ENCODE measurements at regions not wholly inside any gene's neighbourhood (a gene's known extent, or its start where the extent isn't known, plus 50 kb on each side); places are given as distances from the start of the nearest gene placed in this dataset.
"Not testable (repeated sequence)": the region's sequence is repeated elsewhere in the genome, so short reads cannot be mapped to it uniquely, and the experiment has no call there.

DNA sequence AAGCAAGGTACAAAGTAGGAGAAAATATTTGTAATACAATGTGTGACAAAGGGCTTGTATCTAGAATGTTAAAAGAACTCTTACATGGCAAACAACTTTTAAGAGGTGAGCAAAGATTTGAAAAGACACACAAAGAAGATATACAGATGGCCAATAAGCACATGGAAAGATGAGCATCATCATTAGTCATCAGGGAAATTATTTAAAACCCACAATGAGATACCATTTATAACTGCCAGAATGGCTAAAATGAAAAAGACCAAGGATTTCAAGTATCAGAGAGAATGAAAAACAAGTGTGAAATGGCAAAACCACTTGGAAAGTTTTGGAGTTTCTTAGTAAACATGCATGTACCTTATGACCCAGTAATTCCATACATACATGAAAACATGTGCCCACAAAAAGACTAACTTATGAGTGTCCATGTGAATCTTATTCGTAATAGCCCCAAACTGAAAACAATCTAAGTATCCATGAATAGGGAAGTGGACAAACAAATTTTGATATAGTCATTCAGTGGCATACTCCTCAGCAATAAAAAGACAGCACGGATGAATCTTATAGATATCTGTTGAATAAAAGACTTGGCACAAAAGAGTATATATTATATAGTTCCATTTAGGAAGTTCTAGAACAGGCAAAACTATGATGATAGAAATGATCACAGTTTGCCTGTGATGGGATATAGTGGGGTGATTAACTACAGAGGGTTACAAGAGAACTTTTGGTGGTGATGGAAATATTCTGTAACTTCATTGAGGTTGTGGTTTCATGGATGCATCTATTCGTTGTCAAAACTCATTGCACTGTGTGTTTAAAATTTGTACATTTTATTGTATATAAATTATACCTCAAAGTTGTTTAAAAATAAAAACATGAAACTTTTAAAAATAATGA, 82.0 kb downstream of the DISP1 start:
- H3K4me1 Mint-ChIP-seq, result peaks cover 12% of the 10 kb centered on the region
- H3K4me3 Mint-ChIP-seq, result no peak overlapping the region
- H3K9me3 ChIP-seq (ENCODE audit: control insufficient read depth, low read length, poor library complexity, severe bottlenecking), result no peaks in the 10 kb centered on the region
- no peaks in the 10 kb centered on the region for H3K27me3 Mint-ChIP-seq
- peaks cover 2% of the 10 kb centered on the region for H3K36me3 Mint-ChIP-seq (ENCODE audit: low read depth)
- ATAC-seq (no peak), DNase-seq (no peak)
- H3K27ac Mint-ChIP-seq, result no peak overlapping the region

DNA sequence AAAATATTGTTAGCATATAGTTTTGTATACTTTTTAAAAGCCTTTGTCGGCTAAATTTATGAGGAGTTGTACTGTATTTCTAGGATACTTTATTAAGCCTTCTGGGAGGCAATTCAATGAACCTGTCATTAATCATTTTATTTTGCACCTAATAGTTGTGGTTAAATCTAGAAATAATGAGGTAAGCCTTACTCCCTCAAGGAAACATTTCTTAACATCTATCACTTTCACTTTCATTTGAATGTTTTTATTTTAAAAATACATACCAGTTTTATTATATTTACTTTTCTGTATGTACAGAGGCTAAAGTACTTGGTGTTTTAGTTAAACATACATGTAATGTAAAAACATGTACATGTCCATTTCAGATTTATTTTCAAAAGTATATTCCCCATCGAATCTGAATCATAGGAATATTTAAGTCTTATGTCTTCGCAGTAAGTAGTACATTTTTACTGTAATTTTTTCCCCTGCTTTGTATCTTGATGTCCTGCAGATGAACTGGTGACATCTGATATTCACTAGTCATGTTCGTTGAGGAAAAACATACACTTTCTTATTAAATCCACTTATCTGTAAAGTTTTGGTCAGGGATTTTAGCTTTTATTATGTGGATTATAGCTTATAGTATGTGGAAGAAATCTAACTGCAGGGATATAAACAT, 82.8 kb downstream of the DISP1 start:
- DNase-seq, result no peak
- peaks cover 2% of the 10 kb centered on the region for H3K36me3 Mint-ChIP-seq (ENCODE audit: low read depth)
- no peak for ATAC-seq
- peaks cover 12% of the 10 kb centered on the region for H3K4me1 Mint-ChIP-seq
- no peaks in the 10 kb centered on the region for H3K27me3 Mint-ChIP-seq
- peak overlapping the region; percentile 72 for H3K27ac Mint-ChIP-seq
- H3K9me3 ChIP-seq (ENCODE audit: control insufficient read depth, low read length, poor library complexity, severe bottlenecking), result no peaks in the 10 kb centered on the region
- H3K4me3 Mint-ChIP-seq, result no peak overlapping the region

DNA sequence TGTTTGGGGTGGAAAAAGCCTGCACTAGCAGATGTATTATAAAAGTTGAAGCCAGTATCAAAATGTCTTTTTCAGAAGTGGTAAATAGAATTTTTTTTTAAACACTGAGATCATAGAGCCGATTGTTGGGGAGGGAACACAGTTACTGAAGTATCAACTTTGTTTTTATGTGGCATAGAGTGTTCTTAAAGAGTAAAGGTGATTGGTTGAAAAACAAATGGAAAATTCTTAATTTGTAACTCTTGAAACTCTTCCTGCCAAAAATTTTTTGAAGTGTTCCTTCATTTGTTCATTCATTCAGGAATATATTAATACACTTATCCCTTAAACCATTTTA, 83.3 kb downstream of the DISP1 start:
- no peak for ATAC-seq
- Mint-ChIP-seq H3K4me1 (peaks cover 12% of the 10 kb centered on the region), H3K4me3 (no peak overlapping the region), H3K27ac (peak overlapping the region; percentile 72), H3K36me3 (ENCODE audit: low read depth) (peaks cover 2% of the 10 kb centered on the region), H3K27me3 (no peaks in the 10 kb centered on the region)
- H3K9me3 ChIP-seq (ENCODE audit: control insufficient read depth, low read length, poor library complexity, severe bottlenecking), result no peaks in the 10 kb centered on the region
- DNase-seq, result no peak

DNA sequence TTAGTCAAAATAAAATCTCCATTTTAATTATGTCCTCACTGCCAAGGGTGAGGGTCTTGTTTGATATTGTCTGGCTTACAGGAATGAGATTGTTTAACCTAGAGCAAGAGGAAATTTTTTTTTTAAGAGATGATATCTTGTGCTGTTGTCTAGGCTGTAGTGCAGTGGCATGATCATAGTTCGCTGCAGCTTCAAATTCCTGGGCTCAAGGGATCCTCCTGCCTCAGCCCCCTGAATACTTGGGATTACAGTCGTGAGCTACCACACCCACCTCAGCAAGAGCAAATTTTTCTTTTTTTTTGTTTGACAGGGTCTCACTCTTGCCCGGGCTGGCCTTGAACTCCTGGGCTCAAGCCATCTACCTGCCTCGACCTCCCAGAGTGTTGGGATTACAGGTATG, 84.6 kb downstream of the DISP1 start:
- no peaks in the 10 kb centered on the region for H3K27me3 Mint-ChIP-seq
- no peaks in the 10 kb centered on the region for H3K9me3 ChIP-seq (ENCODE audit: control insufficient read depth, low read length, poor library complexity, severe bottlenecking)
- ATAC-seq (no peak), DNase-seq (no peak)
- peaks cover 2% of the 10 kb centered on the region for H3K36me3 Mint-ChIP-seq (ENCODE audit: low read depth)
- no peak overlapping the region for H3K27ac Mint-ChIP-seq
- peaks cover 12% of the 10 kb centered on the region for H3K4me1 Mint-ChIP-seq
- H3K4me3 Mint-ChIP-seq, result no peak overlapping the region

DNA sequence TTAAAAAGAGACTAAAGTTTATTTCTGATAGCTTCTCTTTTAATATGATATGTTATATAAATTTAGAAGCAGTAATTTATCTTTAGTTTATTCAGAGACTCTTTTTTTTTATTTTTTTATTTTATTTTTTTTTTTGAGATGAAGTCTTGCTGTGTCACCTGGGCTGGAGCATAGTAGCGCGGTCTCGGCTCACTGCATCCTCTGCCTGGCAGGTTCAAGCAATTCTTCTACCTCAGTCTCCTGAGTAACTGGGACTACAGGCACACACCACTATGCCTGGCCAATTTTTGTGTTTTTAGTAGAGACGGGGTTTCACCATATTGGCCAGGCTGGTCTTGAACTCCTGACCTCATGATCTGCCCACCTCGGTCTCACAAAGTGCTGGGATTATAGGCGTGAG, 89.6 kb downstream of the DISP1 start:
- ATAC-seq (no peak), DNase-seq (no peak)
- Mint-ChIP-seq H3K27ac (no peak overlapping the region), H3K27me3 (no peaks in the 10 kb centered on the region), H3K4me1 (no peaks in the 10 kb centered on the region), H3K36me3 (ENCODE audit: low read depth) (peaks cover 2% of the 10 kb centered on the region), H3K4me3 (no peak overlapping the region)
- H3K9me3 ChIP-seq (ENCODE audit: control insufficient read depth, low read length, poor library complexity, severe bottlenecking), result no peaks in the 10 kb centered on the region

DNA sequence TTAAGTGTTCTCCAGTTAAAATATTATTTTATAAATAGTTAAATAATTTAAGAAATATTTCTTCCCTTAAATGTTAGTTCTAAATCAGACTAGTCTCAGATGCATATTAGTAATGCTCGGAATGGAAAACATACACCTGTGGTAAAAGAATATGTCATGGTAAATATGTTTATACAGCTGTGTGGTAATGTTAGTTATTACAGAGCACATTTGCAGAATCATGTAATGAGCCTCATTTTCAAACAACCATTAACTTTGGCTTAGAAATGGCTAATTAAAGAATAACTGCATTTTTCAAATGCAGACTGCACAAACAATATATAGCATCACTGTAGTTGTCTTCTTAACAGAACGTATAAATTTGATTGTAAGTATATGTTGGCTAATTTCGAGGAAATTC, 90.3 kb downstream of the DISP1 start:
- no peaks in the 10 kb centered on the region for H3K9me3 ChIP-seq (ENCODE audit: control insufficient read depth, low read length, poor library complexity, severe bottlenecking)
- Mint-ChIP-seq H3K27ac (no peak overlapping the region), H3K36me3 (ENCODE audit: low read depth) (peaks cover 2% of the 10 kb centered on the region), H3K4me3 (no peak overlapping the region), H3K4me1 (no peaks in the 10 kb centered on the region), H3K27me3 (no peaks in the 10 kb centered on the region)
- DNase-seq, result no peak
- no peak for ATAC-seq

DNA sequence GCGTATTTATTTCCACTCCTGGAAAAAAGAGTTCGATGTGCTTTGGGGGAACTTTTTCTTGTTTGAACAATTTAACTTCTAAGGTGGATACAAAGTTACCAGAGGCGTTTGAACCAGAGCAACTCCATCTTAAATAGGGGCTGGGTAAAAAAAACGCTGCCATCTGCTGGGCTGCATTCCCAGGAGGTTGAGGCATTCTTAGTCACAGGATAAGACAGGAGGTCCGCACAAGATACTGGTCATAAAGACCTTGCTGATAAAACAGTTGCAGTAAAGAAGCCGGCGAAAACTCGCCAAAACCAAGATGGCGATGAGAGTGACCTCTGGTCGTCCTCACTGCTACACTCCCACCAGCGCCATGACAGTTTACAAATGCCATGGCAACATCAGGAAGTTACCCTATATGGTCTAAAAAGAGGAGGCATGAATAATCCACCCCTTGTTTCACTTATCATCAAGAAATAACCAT, 91.5 kb downstream of the DISP1 start:
- H3K27me3 Mint-ChIP-seq; ATAC-seq; H3K27ac Mint-ChIP-seq; H3K4me3 Mint-ChIP-seq; H3K9me3 ChIP-seq (ENCODE audit: control insufficient read depth, low read length, poor library complexity, severe bottlenecking); H3K36me3 Mint-ChIP-seq (ENCODE audit: low read depth); DNase-seq; H3K4me1 Mint-ChIP-seq: not testable (repeated sequence)

DNA sequence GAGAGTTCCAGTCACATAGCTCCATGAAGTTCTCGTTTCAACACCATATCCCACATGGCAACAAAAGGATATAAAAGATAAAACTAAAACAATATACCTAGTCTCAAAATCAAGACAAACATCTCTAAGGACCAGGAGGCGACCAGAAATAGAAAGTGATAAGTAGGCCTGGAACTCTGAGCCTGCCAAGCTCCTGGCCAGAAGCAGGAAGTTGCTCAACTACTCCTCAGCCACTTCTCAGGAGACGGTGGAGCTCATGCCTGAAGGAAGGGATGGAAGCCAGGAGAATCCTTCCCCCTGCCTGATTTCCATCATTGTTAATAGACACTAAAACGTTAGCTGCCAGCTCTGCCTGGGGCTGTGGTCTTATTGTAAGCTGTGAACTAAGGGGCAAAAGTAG, 94.7 kb downstream of the DISP1 start:
- Mint-ChIP-seq H3K36me3 (ENCODE audit: low read depth) (no peaks in the 10 kb centered on the region), H3K4me1 (peaks cover 4% of the 10 kb centered on the region), H3K4me3 (no peak overlapping the region), H3K27ac (no peak overlapping the region), H3K27me3 (no peaks in the 10 kb centered on the region)
- ATAC-seq, result no peak
- no peak for DNase-seq
- H3K9me3 ChIP-seq (ENCODE audit: control insufficient read depth, low read length, poor library complexity, severe bottlenecking), result no peaks in the 10 kb centered on the region

DNA sequence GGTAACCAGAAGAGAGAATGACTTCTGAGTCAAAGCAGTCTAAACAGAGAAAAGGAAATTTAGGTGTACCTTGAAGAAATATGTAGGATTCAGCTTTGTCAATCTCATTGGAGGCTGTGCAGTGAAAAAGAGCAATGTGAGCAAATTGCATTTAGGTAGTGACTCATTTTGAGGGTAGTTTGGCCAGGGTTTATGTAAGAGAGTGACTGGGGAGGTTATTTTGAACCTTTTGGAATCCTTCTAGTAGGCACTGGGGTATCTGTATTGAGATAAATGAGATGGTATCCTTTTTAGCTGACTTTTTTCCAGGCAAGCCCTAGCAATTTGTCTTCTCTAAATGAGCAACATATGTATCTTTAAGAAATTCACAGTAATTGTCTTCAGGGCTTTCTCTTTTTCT, 95.9 kb downstream of the DISP1 start:
- DNase-seq (no peak), ATAC-seq (no peak)
- no peaks in the 10 kb centered on the region for H3K9me3 ChIP-seq (ENCODE audit: control insufficient read depth, low read length, poor library complexity, severe bottlenecking)
- H3K27ac Mint-ChIP-seq, result no peak overlapping the region
- H3K27me3 Mint-ChIP-seq, result no peaks in the 10 kb centered on the region
- peaks cover 4% of the 10 kb centered on the region for H3K4me1 Mint-ChIP-seq
- no peak overlapping the region for H3K4me3 Mint-ChIP-seq
- H3K36me3 Mint-ChIP-seq (ENCODE audit: low read depth), result peaks cover 3% of the 10 kb centered on the region

DNA sequence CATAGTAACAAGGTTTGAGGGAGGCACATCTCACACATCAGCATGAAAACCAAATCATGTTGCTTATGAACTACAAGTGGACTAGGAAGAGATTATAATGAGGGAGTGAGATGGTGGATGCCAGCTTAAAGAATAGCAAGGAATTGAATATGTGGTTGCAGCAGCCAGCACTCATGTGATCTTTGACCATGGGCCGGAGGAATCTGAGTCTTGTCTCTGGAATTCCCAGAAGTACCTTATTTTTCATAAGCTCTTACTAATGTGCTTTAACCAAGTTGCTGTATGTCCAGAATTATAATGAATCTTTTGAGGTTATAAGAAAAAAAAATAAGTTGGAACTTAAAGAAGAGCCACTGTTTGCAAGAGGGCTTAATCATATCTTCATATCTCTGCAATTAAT, 97.0 kb downstream of the DISP1 start:
- no peak for ATAC-seq
- Mint-ChIP-seq H3K4me1 (peaks cover 4% of the 10 kb centered on the region), H3K27ac (no peak overlapping the region), H3K36me3 (ENCODE audit: low read depth) (peaks cover 3% of the 10 kb centered on the region), H3K4me3 (no peak overlapping the region), H3K27me3 (no peaks in the 10 kb centered on the region)
- no peak for DNase-seq
- no peaks in the 10 kb centered on the region for H3K9me3 ChIP-seq (ENCODE audit: control insufficient read depth, low read length, poor library complexity, severe bottlenecking)

DNA sequence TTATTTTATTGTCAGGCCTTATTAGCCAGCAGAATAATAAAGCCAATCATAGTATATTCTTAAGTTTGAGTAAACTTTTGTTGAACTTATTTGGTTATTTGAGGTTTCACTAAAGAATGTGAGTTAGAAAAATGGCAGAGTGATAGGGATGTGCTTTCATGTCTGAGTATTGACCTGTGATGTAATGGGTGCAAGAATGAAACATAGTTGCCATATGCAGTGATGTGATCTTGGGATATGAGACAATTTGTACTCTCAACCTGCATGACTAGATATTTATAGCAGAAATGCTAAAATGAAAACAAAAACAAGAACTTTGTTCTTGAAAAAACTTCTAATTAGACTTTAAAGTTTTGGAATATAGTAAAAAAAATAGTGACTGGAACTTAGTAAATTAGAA, 97.9 kb downstream of the DISP1 start:
- H3K27ac Mint-ChIP-seq, result no peak overlapping the region
- H3K4me1 Mint-ChIP-seq, result peaks cover 4% of the 10 kb centered on the region
- H3K27me3 Mint-ChIP-seq, result no peaks in the 10 kb centered on the region
- peaks cover 3% of the 10 kb centered on the region for H3K9me3 ChIP-seq (ENCODE audit: control insufficient read depth, low read length, poor library complexity, severe bottlenecking)
- DNase-seq (no peak), ATAC-seq (no peak)
- peaks cover 3% of the 10 kb centered on the region for H3K36me3 Mint-ChIP-seq (ENCODE audit: low read depth)
- no peak overlapping the region for H3K4me3 Mint-ChIP-seq

DNA sequence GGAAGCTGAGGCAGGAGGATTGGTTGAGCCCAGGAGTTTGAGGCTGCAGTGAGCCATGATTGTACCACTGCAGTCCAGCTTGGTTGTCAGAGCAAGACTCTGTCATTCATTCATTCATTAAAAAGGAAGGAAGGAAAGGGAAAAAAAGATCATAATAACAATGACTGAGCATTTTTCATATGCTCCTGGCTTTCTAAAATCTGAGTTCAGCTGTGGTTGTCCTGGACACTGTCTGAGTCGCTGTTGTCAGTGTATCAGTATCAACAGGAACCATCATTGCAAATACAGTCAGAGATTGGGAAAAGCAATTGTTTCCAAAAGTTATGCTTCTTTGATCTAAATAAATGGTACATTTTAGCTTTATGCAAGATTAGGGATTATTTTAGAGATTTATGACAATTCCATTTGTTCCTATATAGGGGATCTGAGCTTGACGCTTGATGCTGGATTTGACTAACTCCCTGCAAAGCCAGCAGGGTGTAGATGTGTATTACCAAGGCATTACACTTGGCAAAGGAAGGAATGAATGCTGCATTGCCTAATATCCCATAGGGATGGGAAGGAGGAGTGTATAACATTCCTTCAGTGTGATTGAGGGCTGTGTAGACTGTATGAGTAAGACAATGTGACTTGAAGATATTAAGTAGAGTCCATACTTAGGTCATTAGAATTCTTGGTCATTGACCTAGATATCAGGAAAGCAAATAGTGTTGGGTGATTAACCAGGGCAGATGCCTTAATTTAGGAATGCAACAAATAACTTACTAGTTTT, 100.2 kb downstream of the DISP1 start:
- H3K27ac Mint-ChIP-seq, result no peak overlapping the region
- H3K4me3 Mint-ChIP-seq, result no peak overlapping the region
- H3K27me3 Mint-ChIP-seq, result no peaks in the 10 kb centered on the region
- H3K36me3 Mint-ChIP-seq (ENCODE audit: low read depth), result peaks cover 3% of the 10 kb centered on the region
- H3K9me3 ChIP-seq (ENCODE audit: control insufficient read depth, low read length, poor library complexity, severe bottlenecking), result peaks cover 5% of the 10 kb centered on the region
- peaks cover 4% of the 10 kb centered on the region for H3K4me1 Mint-ChIP-seq
- ATAC-seq (no peak), DNase-seq (no peak)

DNA sequence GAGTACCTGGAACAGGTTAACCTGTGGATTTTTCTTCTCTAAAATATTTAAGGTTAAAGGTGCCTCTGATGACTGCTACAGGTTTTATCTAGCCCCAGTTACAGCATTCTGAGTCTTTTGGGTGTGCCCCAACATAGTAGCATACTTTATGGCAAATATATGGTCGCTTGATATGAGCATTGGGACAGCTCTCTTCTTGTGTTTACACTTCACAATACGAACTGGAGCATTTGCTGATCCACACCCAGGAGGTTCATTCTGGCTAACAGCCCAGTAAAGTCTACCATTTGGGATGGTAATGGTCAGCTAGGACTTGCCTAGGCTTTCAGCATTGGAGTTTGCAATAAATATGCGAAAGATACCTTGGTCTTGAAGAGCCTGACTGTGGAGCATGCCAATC, 101.3 kb downstream of the DISP1 start:
- Mint-ChIP-seq H3K27me3 (no peaks in the 10 kb centered on the region), H3K4me1 (peaks cover 4% of the 10 kb centered on the region), H3K36me3 (ENCODE audit: low read depth) (peaks cover 3% of the 10 kb centered on the region), H3K4me3 (no peak overlapping the region), H3K27ac (no peak overlapping the region)
- peaks cover 5% of the 10 kb centered on the region for H3K9me3 ChIP-seq (ENCODE audit: control insufficient read depth, low read length, poor library complexity, severe bottlenecking)
- no peak for DNase-seq
- ATAC-seq, result no peak
